GM23338 (cell line): ENCODE measurements at regions not wholly inside any gene's neighbourhood (a gene's known extent, or its start where the extent isn't known, plus 50 kb on each side); places are given as distances from the start of the nearest gene placed in this dataset.

Experiments
- CREB1 ChIP-seq: fragments of 250-450 bp; sonication (Bioruptor Pico); IDR thresholded peaks from 2 replicates; pipeline ENCODE4 v1.5.0; 2020; ENCODE audit warnings: low read depth, mild to moderate bottlenecking, moderate library complexity
- CTCF ChIP-seq, 2 experiments: fragments of 200-600 bp in 1 of 2; sonication (generic) in 1 of 2; conservative IDR thresholded peaks; 2 replicates each; pipeline versions ENCODE4 v1.5.1 to v1.6.1; 2016 to 2017; ENCODE audit warnings: antibody characterized with exemption in 2 of 2, low read depth in 2 of 2, mild to moderate bottlenecking in 2 of 2, moderate library complexity in 1 of 2
- EZH2 ChIP-seq: fragments of 200-600 bp; sonication (generic); IDR thresholded peaks from one replicate; pipeline ENCODE4 v1.8.0; 2017; ENCODE audit warnings: antibody characterized with exemption, mild to moderate bottlenecking, low read depth; ENCODE audit not compliant: unreplicated experiment
- EZH2phosphoT487 ChIP-seq: fragments of 200-600 bp; sonication (generic); IDR thresholded peaks from one replicate; pipeline ENCODE4 v1.8.1; 2018; ENCODE audit warnings: antibody characterized with exemption; ENCODE audit not compliant: unreplicated experiment
- JUNB ChIP-seq: IDR thresholded peaks from one replicate; pipeline ENCODE4 v1.6.1; 2016; ENCODE audit warnings: antibody characterized with exemption; ENCODE audit not compliant: unreplicated experiment
- NANOG ChIP-seq: IDR thresholded peaks from 2 replicates; pipeline ENCODE4 v1.6.1; 2016; ENCODE audit warnings: antibody characterized with exemption, borderline replicate concordance
- POLR2AphosphoS5 ChIP-seq: IDR thresholded peaks from 2 replicates; pipeline ENCODE4 v1.6.1; 2016; ENCODE audit warnings: antibody characterized with exemption, low read depth
- STAT1 ChIP-seq: IDR thresholded peaks from one replicate; pipeline ENCODE4 v1.6.1; 2016; ENCODE audit warnings: antibody characterized with exemption; ENCODE audit not compliant: unreplicated experiment
- ZNF114 ChIP-seq: fragments of 250-450 bp; sonication (Bioruptor Pico); IDR thresholded peaks from 2 replicates; pipeline ENCODE4 v1.5.0; 2020; ENCODE audit warnings: mild to moderate bottlenecking, moderate library complexity
- ZNF331 ChIP-seq: fragments of 250-450 bp; sonication (Bioruptor Pico); IDR thresholded peaks from 2 replicates; pipeline ENCODE4 v1.5.0; 2020; ENCODE audit warnings: low read depth, mild to moderate bottlenecking, moderate library complexity
- TF ChIP-seq, protein P1 (sequence below): IDR thresholded peaks from one replicate; pipeline ENCODE4 v1.6.1; 2018; ENCODE audit warnings: antibody characterized with exemption; ENCODE audit not compliant: unreplicated experiment
- TF ChIP-seq, protein P2 (sequence below): IDR thresholded peaks from 2 replicates; pipeline ENCODE4 v1.6.1; 2016; ENCODE audit warnings: antibody characterized with exemption
- TF ChIP-seq, protein P3 (sequence below): fragments of 250-450 bp; sonication (Bioruptor Pico); IDR thresholded peaks from 2 replicates; pipeline ENCODE4 v1.5.0; 2020; ENCODE audit warnings: mild to moderate bottlenecking, moderate library complexity

DNA sequence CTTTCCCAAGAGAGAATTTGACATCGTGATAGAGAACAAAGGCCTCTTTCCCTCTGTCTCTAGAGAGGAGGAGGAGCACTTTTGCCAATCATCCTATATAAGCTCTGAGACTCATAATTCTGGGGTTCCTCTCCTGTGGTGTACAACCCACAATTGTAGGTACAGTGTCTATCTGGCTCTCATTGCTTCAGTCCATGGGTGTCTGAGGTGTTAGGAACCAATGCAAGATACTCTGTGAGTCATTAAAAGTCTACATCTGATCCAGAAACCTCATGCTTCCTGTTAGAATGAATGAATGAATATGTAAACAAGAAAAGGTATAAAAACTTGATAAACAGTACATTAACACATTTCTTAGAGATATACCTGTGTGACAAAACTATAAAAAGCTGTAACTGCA is 356.7 kb downstream of the QKI start:
- TF ChIP-seq CTCF (conservative IDR thresholded peaks at IDR 0.05; ENCODE audit: low read depth in 2 of 2) (no peak), JUNB (no peak), EZH2 (no peak), POLR2AphosphoS5 (no peak), CREB1 (no peak), EZH2phosphoT487 (no peak), ZNF114 (CRISPR knock-in tag) (no peak), NANOG (no peak), ZNF331 (CRISPR knock-in tag) (no peak), STAT1 (no peak)
- TF ChIP-seq, protein P1, sequence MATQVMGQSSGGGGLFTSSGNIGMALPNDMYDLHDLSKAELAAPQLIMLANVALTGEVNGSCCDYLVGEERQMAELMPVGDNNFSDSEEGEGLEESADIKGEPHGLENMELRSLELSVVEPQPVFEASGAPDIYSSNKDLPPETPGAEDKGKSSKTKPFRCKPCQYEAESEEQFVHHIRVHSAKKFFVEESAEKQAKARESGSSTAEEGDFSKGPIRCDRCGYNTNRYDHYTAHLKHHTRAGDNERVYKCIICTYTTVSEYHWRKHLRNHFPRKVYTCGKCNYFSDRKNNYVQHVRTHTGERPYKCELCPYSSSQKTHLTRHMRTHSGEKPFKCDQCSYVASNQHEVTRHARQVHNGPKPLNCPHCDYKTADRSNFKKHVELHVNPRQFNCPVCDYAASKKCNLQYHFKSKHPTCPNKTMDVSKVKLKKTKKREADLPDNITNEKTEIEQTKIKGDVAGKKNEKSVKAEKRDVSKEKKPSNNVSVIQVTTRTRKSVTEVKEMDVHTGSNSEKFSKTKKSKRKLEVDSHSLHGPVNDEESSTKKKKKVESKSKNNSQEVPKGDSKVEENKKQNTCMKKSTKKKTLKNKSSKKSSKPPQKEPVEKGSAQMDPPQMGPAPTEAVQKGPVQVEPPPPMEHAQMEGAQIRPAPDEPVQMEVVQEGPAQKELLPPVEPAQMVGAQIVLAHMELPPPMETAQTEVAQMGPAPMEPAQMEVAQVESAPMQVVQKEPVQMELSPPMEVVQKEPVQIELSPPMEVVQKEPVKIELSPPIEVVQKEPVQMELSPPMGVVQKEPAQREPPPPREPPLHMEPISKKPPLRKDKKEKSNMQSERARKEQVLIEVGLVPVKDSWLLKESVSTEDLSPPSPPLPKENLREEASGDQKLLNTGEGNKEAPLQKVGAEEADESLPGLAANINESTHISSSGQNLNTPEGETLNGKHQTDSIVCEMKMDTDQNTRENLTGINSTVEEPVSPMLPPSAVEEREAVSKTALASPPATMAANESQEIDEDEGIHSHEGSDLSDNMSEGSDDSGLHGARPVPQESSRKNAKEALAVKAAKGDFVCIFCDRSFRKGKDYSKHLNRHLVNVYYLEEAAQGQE = no peak
- TF ChIP-seq, protein P2, sequence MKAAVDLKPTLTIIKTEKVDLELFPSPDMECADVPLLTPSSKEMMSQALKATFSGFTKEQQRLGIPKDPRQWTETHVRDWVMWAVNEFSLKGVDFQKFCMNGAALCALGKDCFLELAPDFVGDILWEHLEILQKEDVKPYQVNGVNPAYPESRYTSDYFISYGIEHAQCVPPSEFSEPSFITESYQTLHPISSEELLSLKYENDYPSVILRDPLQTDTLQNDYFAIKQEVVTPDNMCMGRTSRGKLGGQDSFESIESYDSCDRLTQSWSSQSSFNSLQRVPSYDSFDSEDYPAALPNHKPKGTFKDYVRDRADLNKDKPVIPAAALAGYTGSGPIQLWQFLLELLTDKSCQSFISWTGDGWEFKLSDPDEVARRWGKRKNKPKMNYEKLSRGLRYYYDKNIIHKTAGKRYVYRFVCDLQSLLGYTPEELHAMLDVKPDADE = no peak
- TF ChIP-seq, protein P3, sequence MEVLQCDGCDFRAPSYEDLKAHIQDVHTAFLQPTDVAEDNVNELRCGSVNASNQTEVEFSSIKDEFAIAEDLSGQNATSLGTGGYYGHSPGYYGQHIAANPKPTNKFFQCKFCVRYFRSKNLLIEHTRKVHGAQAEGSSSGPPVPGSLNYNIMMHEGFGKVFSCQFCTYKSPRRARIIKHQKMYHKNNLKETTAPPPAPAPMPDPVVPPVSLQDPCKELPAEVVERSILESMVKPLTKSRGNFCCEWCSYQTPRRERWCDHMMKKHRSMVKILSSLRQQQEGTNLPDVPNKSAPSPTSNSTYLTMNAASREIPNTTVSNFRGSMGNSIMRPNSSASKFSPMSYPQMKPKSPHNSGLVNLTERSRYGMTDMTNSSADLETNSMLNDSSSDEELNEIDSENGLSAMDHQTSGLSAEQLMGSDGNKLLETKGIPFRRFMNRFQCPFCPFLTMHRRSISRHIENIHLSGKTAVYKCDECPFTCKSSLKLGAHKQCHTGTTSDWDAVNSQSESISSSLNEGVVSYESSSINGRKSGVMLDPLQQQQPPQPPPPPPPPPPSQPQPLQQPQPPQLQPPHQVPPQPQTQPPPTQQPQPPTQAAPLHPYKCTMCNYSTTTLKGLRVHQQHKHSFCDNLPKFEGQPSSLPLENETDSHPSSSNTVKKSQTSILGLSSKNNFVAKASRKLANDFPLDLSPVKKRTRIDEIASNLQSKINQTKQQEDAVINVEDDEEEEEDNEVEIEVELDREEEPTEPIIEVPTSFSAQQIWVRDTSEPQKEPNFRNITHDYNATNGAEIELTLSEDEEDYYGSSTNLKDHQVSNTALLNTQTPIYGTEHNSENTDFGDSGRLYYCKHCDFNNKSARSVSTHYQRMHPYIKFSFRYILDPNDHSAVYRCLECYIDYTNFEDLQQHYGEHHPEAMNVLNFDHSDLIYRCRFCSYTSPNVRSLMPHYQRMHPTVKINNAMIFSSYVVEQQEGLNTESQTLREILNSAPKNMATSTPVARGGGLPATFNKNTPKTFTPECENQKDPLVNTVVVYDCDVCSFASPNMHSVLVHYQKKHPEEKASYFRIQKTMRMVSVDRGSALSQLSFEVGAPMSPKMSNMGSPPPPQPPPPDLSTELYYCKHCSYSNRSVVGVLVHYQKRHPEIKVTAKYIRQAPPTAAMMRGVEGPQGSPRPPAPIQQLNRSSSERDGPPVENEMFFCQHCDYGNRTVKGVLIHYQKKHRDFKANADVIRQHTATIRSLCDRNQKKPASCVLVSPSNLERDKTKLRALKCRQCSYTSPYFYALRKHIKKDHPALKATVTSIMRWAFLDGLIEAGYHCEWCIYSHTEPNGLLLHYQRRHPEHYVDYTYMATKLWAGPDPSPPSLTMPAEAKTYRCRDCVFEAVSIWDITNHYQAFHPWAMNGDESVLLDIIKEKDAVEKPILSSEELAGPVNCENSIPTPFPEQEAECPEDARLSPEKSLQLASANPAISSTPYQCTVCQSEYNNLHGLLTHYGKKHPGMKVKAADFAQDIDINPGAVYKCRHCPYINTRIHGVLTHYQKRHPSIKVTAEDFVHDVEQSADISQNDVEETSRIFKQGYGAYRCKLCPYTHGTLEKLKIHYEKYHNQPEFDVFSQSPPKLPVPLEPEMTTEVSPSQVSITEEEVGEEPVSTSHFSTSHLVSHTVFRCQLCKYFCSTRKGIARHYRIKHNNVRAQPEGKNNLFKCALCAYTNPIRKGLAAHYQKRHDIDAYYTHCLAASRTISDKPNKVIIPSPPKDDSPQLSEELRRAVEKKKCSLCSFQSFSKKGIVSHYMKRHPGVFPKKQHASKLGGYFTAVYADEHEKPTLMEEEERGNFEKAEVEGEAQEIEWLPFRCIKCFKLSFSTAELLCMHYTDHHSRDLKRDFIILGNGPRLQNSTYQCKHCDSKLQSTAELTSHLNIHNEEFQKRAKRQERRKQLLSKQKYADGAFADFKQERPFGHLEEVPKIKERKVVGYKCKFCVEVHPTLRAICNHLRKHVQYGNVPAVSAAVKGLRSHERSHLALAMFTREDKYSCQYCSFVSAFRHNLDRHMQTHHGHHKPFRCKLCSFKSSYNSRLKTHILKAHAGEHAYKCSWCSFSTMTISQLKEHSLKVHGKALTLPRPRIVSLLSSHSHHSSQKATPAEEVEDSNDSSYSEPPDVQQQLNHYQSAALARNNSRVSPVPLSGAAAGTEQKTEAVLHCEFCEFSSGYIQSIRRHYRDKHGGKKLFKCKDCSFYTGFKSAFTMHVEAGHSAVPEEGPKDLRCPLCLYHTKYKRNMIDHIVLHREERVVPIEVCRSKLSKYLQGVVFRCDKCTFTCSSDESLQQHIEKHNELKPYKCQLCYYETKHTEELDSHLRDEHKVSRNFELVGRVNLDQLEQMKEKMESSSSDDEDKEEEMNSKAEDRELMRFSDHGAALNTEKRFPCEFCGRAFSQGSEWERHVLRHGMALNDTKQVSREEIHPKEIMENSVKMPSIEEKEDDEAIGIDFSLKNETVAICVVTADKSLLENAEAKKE = no peak
